ENCODE measurements at regions not wholly inside any gene's neighbourhood (a gene's known extent, or its start where the extent isn't known, plus 50 kb on each side); places are given as distances from the start of the nearest gene placed in this dataset.

DNA sequence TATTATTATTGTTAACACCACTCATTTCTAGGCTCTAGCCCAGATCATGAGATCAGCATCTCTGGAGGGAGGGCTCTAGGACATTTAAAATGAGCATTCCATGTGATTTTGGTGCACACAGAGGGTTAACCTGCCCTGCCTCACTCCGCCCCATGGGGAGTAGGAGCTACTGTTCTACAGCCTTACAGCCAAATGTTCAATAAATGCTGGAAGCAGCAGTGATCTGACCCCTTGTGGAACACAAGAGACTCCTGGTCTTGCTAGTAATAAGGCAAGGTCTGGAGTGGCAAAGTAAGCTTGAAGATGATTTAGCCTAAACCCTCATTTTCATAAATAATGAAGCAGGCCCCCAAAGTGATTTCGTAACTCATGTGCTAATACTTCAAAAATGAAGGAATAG is 166.4 kb upstream of the EOMES start (continued):
- TF ChIP-seq ZFP1 (CRISPR knock-in tag; IDR thresholded peaks at IDR 0.05) (no peak), KAT7 (CRISPR knock-in tag; IDR thresholded peaks at IDR 0.05; ENCODE audit: borderline replicate concordance) (no peak), THRAP3 (IDR thresholded peaks at IDR 0.05; ENCODE audit: borderline replicate concordance) (no peak)

DNA sequence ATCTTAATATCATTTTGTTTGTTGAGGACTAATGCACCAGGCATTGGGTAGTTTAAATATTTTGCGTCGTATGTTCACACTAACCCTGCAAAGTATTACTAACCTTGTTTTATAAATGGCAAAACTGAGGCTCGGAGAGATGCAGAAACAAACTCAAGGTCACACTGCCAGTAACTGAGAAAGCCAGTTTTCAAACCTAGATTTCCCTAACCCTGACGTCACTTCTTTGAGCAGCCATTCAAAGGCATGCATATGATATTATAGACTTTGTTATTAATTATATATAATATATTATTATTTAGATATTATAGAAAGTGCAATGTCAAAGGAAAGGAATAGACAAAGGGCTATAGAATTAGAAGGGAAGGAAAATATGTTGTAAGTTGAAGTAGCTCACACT is 167.6 kb upstream of the EOMES start:
- ChIA-PET CTCF (ENCODE audit: low intra/inter-chr PET ratio) (no interaction called here), POLR2A (no interaction called here)
- 0% methylated on average over 4 of the region's 4 CpGs for WGBS (ENCODE audit: insufficient coverage, low coverage, missing lambda C conversion rate)

More for the DNA sequence above, 167.6 kb upstream of the EOMES start:
- H2AFZ ChIP-seq (ENCODE audit: low read depth, low read length): no peak overlapping the region
- H3K9me1 ChIP-seq (ENCODE audit: control insufficient read depth, insufficient read depth, low read length): no peaks in the 10 kb centered on the region
- no peaks in the 10 kb centered on the region for H3K79me2 ChIP-seq (ENCODE audit: control insufficient read depth, insufficient read depth, low read length)
- H3K36me3 ChIP-seq (ENCODE audit: control insufficient read depth, insufficient read depth, low read length): no peaks in the 10 kb centered on the region
- no peaks in the 10 kb centered on the region for H3K27me3 ChIP-seq (ENCODE audit: control insufficient read depth in 2 of 2, insufficient read depth in 2 of 2, low read length in 2 of 2)
- H3K27ac ChIP-seq (ENCODE audit: extremely low read depth, low read depth, low read length): no peak overlapping the region
- no peak overlapping the region for H3K4me3 ChIP-seq
- ATAC-seq (no peak), DNase-seq (ENCODE audit: extremely low read depth in 1 of 4, low spot score in 3 of 4) (no peak), FAIRE-seq (no peak)
- H3K4me2 ChIP-seq (ENCODE audit: insufficient read depth, low read length): no peak overlapping the region
- intact Hi-C loops (cut with micrococcal nuclease): no loop called here
- TF ChIP-seq BCL6 (CRISPR knock-in tag; IDR thresholded peaks at IDR 0.05): no peak
- TF ChIP-seq CHD4 (IDR thresholded peaks at IDR 0.05; ENCODE audit: insufficient read depth, insufficient replicate concordance, low read depth, low read length, poor library complexity, severe bottlenecking): no peak
- TF ChIP-seq MXD1 (CRISPR knock-in tag; IDR thresholded peaks at IDR 0.05; ENCODE audit: borderline replicate concordance, poor library complexity, severe bottlenecking): no peak
- TF ChIP-seq EZH2 (IDR thresholded peaks at IDR 0.05; ENCODE audit: borderline replicate concordance, low read depth, low read length): no peak
- no peaks in the 10 kb centered on the region; the same call in 1 of the 2 replicates for H3K9me3 ChIP-seq (replicated peaks; ENCODE audit: control insufficient read depth, insufficient read depth, low read depth, low read length)
- no peaks in the 10 kb centered on the region for H4K20me1 ChIP-seq (replicated peaks; ENCODE audit: control insufficient read depth, insufficient read depth, low read length)
- in situ Hi-C loops (cut with MboI): no loop called here
- no TSS peak for BruUV-seq (replicated peaks)
- H3K4me1 ChIP-seq (replicated peaks in 1 of 2; ENCODE audit: control insufficient read depth in 2 of 2, insufficient read depth in 2 of 2, low read length in 2 of 2): no peaks in the 10 kb centered on the region
- no peak overlapping the region for H3K9ac ChIP-seq (ENCODE audit: insufficient read depth in 1 of 2, low read depth in 2 of 2, low read length in 2 of 2)

Measured in K562 (cell line).